ENCODE measurements at regions not wholly inside any gene's neighbourhood (a gene's known extent, or its start where the extent isn't known, plus 50 kb on each side); places are given as distances from the start of the nearest gene placed in this dataset.

DNA sequence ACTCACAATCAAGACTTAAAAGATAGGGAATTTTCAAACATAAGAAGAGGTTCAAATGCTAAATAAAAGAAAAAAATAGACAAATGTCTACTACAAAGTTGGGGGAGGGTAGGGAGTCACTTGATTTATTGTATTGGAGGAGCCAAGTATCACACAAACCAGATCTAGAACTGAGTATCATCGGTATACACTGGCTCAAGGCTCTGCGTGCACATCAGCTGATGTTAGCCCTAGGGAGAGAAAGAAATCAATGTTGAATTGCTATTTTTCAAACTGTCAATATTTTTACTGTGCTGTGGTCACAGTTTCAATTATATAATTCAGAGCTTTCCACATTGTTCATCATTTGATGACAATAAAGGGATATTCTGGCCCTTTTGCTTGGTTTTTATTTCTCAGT lies 54.9 kb upstream of the RXFP2 start:
- DNase-seq (ENCODE audit: low read depth in 3 of 3), result no peak

DNA sequence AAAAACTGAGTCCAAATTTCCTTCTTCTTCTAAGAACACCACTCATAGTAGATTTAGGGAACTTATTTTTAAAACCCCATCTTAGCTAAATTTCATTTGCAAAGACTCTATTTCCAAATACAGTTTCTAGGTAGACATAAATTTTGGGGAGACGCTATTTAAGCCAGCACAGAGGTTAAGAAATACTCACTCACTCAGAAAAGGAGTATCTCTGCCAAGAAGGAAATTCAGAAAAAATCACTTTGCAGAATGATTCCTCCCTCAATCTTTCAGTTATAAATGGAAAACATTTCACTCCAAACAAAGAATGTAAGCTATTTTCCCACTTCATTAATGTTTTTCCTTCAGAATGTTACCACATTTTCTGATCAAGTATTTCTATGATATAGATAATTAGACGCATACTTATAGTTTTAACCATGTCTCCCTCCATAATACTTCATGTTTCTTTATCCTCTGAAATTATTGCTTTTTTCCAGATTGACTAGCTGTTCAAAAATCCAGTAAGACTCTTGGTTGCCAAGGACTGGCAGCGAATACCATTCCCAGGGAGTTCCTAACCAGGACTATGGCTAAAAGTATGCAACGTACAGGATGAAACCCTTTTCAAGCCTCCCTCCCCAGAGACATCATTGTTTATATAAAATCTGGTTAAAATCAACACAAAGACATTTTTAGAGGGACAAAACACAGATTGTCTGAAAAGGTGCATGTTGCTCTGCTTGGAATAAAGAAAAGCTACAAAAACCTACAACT lies 52.5 kb upstream of the RXFP2 start:
- no peak for DNase-seq (ENCODE audit: low read depth in 3 of 3)

All from stimulated activated CD4-positive, alpha-beta T cell treated with anti-CD3 and anti-CD28 coated beads, TNF-alpha, amount 100 ng/mL, for 4 hours (primary cell).